GM12874 (cell line): ENCODE measurements at regions not wholly inside any gene's neighbourhood (a gene's known extent, or its start where the extent isn't known, plus 50 kb on each side); places are given as distances from the start of the nearest gene placed in this dataset.

Source experiments
- CTCF ChIP-seq: IDR thresholded peaks from 2 replicates; pipeline ENCODE4 v1.5.1; 2011; ENCODE audit warnings: low read depth, mild to moderate bottlenecking, control low read depth, low read length, moderate library complexity; ENCODE audit not compliant: insufficient read depth

- no peak for TF ChIP-seq CTCF
These were observed 523.7 kb upstream of the DSEL start for GRCh38 chr18:68040198-68040597.

DNA sequence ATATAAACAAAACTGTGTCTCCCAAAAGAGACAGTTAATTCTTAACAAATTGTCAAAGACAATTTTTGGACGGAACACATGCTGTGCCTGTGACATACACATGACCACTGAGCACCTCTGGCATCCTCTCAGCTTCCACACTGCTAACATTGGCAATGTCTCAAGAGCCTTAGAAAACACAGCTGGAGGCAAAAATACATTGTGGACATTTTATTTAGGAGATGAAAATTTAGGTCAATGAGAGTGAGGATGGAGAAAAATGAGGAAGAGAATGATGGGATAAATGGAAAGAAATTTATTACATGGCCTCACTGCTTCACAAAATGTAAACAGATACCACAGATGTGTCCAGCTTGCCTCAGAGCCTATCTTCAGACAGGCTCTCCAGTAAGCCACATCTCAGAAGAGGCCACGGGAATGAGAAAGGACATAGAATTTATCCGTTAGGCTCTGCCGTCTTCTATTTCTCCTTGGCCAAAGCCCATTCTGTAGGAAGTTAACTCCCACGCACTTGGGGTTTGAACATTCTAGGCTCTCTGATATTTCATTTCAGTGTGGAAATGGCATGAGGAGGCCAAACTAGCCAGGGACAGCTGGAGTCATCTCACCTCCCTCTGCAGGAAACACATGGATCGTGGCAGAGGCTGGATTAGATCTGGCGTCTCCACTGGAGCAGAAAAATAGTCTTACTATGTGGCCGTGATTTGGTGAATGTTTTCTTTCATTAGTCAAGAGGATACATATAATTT, 519.4 kb upstream of the DSEL start:
- TF ChIP-seq CTCF = no peak

DNA sequence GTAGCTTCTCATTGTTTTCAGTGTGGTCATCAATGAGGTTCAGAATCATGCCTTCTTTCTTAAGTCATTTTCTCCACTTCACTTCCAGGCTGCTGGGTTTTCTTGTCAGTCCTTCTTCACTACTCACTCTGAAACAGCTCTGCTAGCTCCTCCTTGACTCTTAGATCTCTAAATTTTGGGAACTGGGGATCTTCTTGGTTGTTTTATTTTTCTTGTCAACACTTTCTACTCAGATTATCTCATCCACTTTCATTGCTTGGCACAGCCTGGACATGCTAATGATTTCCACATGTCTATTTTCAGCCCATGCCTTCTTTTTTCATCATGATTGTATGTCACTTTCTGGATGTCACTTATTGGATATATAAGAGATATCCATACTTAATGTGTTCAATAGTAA, 517.8 kb upstream of the DSEL start:
- no peak for TF ChIP-seq CTCF

DNA sequence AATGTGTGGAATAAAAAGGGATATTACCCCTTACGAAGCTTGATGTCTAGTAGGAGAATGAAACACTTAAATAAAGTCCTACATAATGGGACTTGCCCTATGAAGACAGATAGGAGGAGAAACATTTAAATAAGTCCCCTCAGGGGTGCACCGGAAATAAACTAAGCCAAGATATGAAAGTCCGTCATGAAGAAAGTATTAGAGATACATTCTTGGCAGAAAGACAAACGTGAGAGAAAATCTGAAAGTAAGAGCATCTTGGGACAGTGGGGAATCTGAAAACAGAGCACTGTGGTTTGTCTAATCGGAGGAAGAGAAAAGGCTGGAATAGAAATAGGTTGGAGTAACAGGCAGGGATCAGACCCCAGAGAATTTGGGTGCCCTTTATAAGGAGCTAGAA, 516.9 kb upstream of the DSEL start:
- no peak for TF ChIP-seq CTCF

DNA sequence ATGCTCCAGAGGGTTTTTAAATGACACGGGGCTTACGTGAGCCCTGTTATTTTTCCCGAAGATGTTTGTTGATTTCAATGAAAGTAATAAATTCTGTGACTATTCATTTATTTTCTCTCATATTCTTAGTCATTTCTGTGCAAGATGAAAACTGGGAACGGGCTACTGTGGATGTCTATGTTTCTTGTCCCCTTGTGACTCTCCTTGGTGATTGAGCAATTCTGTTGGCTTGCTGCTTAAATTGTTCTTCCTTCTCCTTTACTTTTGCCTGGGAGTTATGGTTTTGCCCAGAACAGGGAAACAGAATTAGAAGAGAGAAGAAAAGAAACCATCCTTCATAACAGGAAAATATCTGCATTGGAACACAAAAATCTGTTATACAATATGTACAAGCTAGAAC, 508.2 kb upstream of the DSEL start:
- no peak for TF ChIP-seq CTCF

GRCh38 chr18:68017385-68017784, 500.9 kb upstream of the DSEL start:
- TF ChIP-seq CTCF = no peak

- TF ChIP-seq CTCF = no peak
These were observed 481.0 kb upstream of the DSEL start for GRCh38 chr18:67997496-67997895.
